ENCODE measurements at regions not wholly inside any gene's neighbourhood (a gene's known extent, or its start where the extent isn't known, plus 50 kb on each side); places are given as distances from the start of the nearest gene placed in this dataset.

- TF ChIP-seq POLR2A (IDR thresholded peaks at IDR 0.05; ENCODE audit: borderline replicate concordance, extremely low read depth, insufficient read depth, insufficient read length) (no peak), REST (IDR thresholded peaks at IDR 0.05; ENCODE audit: low read depth) (no peak), POLR2AphosphoS5 (IDR thresholded peaks at IDR 0.05; ENCODE audit: low read depth, low read length) (no peak), YY1 (IDR thresholded peaks at IDR 0.05; ENCODE audit: extremely low read depth, insufficient replicate concordance, low read depth, low read length) (no peak), ZBTB33 (IDR thresholded peaks at IDR 0.05; ENCODE audit: extremely low read depth, insufficient replicate concordance, low read length) (no peak), EZH2phosphoT487 (IDR thresholded peaks at IDR 0.05; ENCODE audit: borderline replicate concordance) (no peak), RAD21 (IDR thresholded peaks at IDR 0.05; ENCODE audit: low read depth) (no peak)
- TF ChIP-seq, protein P1, sequence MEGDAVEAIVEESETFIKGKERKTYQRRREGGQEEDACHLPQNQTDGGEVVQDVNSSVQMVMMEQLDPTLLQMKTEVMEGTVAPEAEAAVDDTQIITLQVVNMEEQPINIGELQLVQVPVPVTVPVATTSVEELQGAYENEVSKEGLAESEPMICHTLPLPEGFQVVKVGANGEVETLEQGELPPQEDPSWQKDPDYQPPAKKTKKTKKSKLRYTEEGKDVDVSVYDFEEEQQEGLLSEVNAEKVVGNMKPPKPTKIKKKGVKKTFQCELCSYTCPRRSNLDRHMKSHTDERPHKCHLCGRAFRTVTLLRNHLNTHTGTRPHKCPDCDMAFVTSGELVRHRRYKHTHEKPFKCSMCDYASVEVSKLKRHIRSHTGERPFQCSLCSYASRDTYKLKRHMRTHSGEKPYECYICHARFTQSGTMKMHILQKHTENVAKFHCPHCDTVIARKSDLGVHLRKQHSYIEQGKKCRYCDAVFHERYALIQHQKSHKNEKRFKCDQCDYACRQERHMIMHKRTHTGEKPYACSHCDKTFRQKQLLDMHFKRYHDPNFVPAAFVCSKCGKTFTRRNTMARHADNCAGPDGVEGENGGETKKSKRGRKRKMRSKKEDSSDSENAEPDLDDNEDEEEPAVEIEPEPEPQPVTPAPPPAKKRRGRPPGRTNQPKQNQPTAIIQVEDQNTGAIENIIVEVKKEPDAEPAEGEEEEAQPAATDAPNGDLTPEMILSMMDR (IDR thresholded peaks at IDR 0.05 in 2 of 3, conservative IDR thresholded peaks at IDR 0.05 in 1 of 3; ENCODE audit: borderline replicate concordance in 1 of 3, insufficient read depth in 1 of 3, low read depth in 2 of 3, low read length in 2 of 3), result no peak
Observed at GRCh38 chr4:165635951-165636350, 237.1 kb upstream of the TLL1 start.
